K562 (cell line): ENCODE measurements at regions not wholly inside any gene's neighbourhood (a gene's known extent, or its start where the extent isn't known, plus 50 kb on each side); places are given as distances from the start of the nearest gene placed in this dataset.

Experiments
- CTCF ChIP-seq, 3 experiments: IDR thresholded peaks in 2 of 3; conservative IDR thresholded peaks in 1 of 3; 2 replicates each; pipeline ENCODE4 v1.5.1; 2011 to 2012; ENCODE audit warnings: low read length in 3 of 3, mild to moderate bottlenecking in 3 of 3, control low read depth in 2 of 3, improper control_type of control experiment in 1 of 3, inconsistent platforms in 1 of 3, low read depth in 1 of 3, mixed read lengths in 1 of 3, moderate library complexity in 1 of 3; ENCODE audit not compliant: insufficient read depth in 2 of 3
- MGA ChIP-seq: fragments of 450-650 bp; IDR thresholded peaks from 2 replicates; pipeline ENCODE4 v1.6.1; 2016; ENCODE audit warnings: mild to moderate bottlenecking, moderate library complexity
- RFX5 ChIP-seq: IDR thresholded peaks from 2 replicates; pipeline ENCODE4 v1.6.1; 2011; ENCODE audit warnings: low read depth, mild to moderate bottlenecking, improper control_type of control experiment, low read length

GRCh38 chr10:130336617-130337304, 200.6 kb downstream of the GLRX3 start:
- TF ChIP-seq CTCF (IDR thresholded peaks at IDR 0.05 in 2 of 3, conservative IDR thresholded peaks at IDR 0.05 in 1 of 3; ENCODE audit: insufficient read depth in 2 of 3, low read depth in 1 of 3, low read length in 3 of 3) (peak in 2 of 3 experiments; percentile 2 to 20; a peak in 2 of 6 replicates), MGA (no peak), RFX5 (no peak)
